Activated CD4-positive, alpha-beta T cell treated with anti-CD3 and anti-CD28 coated beads, Interleukin-2, Interleukin-4, amounts not matched to agents 100 ng/mL and 50 ng/mL, durations not matched to agents 16 hours and 8 hours (primary cell): ENCODE measurements at regions not wholly inside any gene's neighbourhood (a gene's known extent, or its start where the extent isn't known, plus 50 kb on each side); places are given as distances from the start of the nearest gene placed in this dataset.

ENCODE experiments used
- DNase-seq: peaks from one replicate; pipeline ENCODE4 v3.0.0-alpha.2; 2020; ENCODE audit warnings: low spot score

GRCh38 chr18:67973916-67974315 is 457.4 kb upstream of the DSEL start:
- no peak for DNase-seq

- no peak for DNase-seq
These were observed 452.9 kb upstream of the DSEL start for GRCh38 chr18:67969458-67969857.

- no peak for DNase-seq
These were observed 449.7 kb upstream of the DSEL start for GRCh38 chr18:67966224-67966623.

GRCh38 chr18:67964462-67964861 is 447.9 kb upstream of the DSEL start:
- no peak for DNase-seq

GRCh38 chr18:67961701-67962440 is 445.4 kb upstream of the DSEL start:
- no peak for DNase-seq

GRCh38 chr18:67957684-67958083 is 441.2 kb upstream of the DSEL start:
- DNase-seq: no peak

- no peak for DNase-seq
These were observed 438.1 kb upstream of the DSEL start for GRCh38 chr18:67954594-67954993.

- no peak for DNase-seq
These were observed 434.6 kb upstream of the DSEL start for GRCh38 chr18:67951137-67951536.

- no peak for DNase-seq
These were observed 422.1 kb upstream of the DSEL start for GRCh38 chr18:67938660-67939059.

GRCh38 chr18:67935638-67936037 is 419.1 kb upstream of the DSEL start:
- DNase-seq: peak; percentile 23

GRCh38 chr18:67933271-67933670 is 416.8 kb upstream of the DSEL start:
- DNase-seq: no peak

GRCh38 chr18:67932271-67932670 is 415.8 kb upstream of the DSEL start:
- no peak for DNase-seq

GRCh38 chr18:67926929-67927864 is 410.7 kb upstream of the DSEL start:
- DNase-seq: no peak

- no peak for DNase-seq
These were observed 408.1 kb upstream of the DSEL start for GRCh38 chr18:67924656-67925055.

GRCh38 chr18:67919316-67919715 is 402.8 kb upstream of the DSEL start:
- no peak for DNase-seq

GRCh38 chr18:67916097-67916496 is 399.6 kb upstream of the DSEL start:
- no peak for DNase-seq

GRCh38 chr18:67913040-67913439 is 396.5 kb upstream of the DSEL start:
- DNase-seq: no peak

GRCh38 chr18:67901573-67901972 is 385.1 kb upstream of the DSEL start:
- no peak for DNase-seq

GRCh38 chr18:67896451-67896850 is 379.9 kb upstream of the DSEL start:
- DNase-seq: no peak

- no peak for DNase-seq
These were observed 377.4 kb upstream of the DSEL start for GRCh38 chr18:67893916-67894315.

GRCh38 chr18:67876871-67877270 is 360.4 kb upstream of the DSEL start:
- DNase-seq: no peak

- no peak for DNase-seq
These were observed 359.4 kb upstream of the DSEL start for GRCh38 chr18:67875944-67876343.

- no peak for DNase-seq
These were observed 358.5 kb upstream of the DSEL start for GRCh38 chr18:67875060-67875459.
